ENCODE measurements at regions not wholly inside any gene's neighbourhood (a gene's known extent, or its start where the extent isn't known, plus 50 kb on each side); places are given as distances from the start of the nearest gene placed in this dataset.

DNA sequence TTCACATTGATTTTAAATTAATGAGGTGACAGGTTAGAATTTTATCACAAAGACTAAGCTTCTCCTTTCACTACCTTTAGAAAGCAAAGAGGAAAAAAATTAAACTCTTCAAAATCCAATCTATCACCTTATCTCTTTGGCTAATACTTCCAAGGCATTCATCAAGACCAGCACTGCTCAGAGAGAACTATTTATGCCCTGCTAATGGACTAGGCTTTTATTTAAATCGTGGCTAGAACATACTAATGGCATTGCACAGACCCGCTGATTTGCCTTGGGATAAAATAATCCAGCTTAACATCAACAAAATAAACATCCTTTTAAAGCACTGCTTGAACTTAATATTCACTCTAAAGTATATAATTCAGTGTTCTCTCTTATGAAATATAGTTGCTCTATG lies 880.4 kb downstream of the HACE1 start:
- Histone ChIP-seq H4K20me1 (ENCODE audit: insufficient read depth, low read length) (no peaks in the 10 kb centered on the region), H3K4me3 (replicated peaks in 1 of 3; ENCODE audit: insufficient read depth in 1 of 3, low read depth in 2 of 3, low read length in 3 of 3) (no peak overlapping the region), H2AFZ (ENCODE audit: low read length) (no peak overlapping the region), H3K27me3 (ENCODE audit: control insufficient read depth in 1 of 2, insufficient read depth in 2 of 2, low read length in 2 of 2) (no peaks in the 10 kb centered on the region), H3K4me2 (ENCODE audit: low read depth, low read length) (no peak overlapping the region), H3K36me3 (replicated peaks in 1 of 2; ENCODE audit: control insufficient read depth in 1 of 2, insufficient read depth in 2 of 2, low read length in 2 of 2) (no peaks in the 10 kb centered on the region), H3K79me2 (ENCODE audit: insufficient read depth, low read length) (no peaks in the 10 kb centered on the region), H3K9ac (ENCODE audit: insufficient read depth, low read depth, low read length) (no peak overlapping the region), H3K27ac (ENCODE audit: extremely low read length, insufficient read depth, low read length) (no peak overlapping the region), H3K4me1 (ENCODE audit: insufficient read depth, low read length) (no peaks in the 10 kb centered on the region), H3K9me3 (ENCODE audit: low read length) (no peaks in the 10 kb centered on the region)
- in situ Hi-C loops (cut with HindIII; ENCODE audit: extremely low pct_ligation_motif_present, low pct_unique_long_range_greater_than_20kb): no loop called here
- FAIRE-seq (no peak), DNase-seq (ENCODE audit: low spot score) (no peak), ATAC-seq (no peak)
- 3% methylated on average over 2 of the region's 2 CpGs for WGBS (ENCODE audit: low lambda C conversion rate)
- CTCF ChIA-PET (ENCODE audit: low intra/inter-chr PET ratio, low total read pairs): no interaction called here
- POLR2A ChIA-PET: no interaction called here
- BruUV-seq (replicated peaks): no TSS peak
- intact Hi-C loops (cut with micrococcal nuclease; ENCODE audit: unreplicated experiment): no loop called here
- TF ChIP-seq, protein P1, sequence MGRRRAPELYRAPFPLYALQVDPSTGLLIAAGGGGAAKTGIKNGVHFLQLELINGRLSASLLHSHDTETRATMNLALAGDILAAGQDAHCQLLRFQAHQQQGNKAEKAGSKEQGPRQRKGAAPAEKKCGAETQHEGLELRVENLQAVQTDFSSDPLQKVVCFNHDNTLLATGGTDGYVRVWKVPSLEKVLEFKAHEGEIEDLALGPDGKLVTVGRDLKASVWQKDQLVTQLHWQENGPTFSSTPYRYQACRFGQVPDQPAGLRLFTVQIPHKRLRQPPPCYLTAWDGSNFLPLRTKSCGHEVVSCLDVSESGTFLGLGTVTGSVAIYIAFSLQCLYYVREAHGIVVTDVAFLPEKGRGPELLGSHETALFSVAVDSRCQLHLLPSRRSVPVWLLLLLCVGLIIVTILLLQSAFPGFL (CRISPR knock-in tag; IDR thresholded peaks at IDR 0.05): no peak
- TF ChIP-seq ZNF138 (CRISPR knock-in tag; IDR thresholded peaks at IDR 0.05; ENCODE audit: low read depth): no peak
- TF ChIP-seq ZNF136 (CRISPR knock-in tag; IDR thresholded peaks at IDR 0.05; ENCODE audit: low read depth): no peak
- TF ChIP-seq NFYB (CRISPR knock-in tag; IDR thresholded peaks at IDR 0.05): no peak
- no peak for TF ChIP-seq MZF1 (CRISPR knock-in tag; IDR thresholded peaks at IDR 0.05; ENCODE audit: borderline replicate concordance)
- no peak for TF ChIP-seq NFIB (CRISPR knock-in tag; IDR thresholded peaks at IDR 0.05; ENCODE audit: borderline replicate concordance)
- no peak for TF ChIP-seq IRF2 (CRISPR knock-in tag; IDR thresholded peaks at IDR 0.05)
- no peak for TF ChIP-seq ZNF326 (CRISPR knock-in tag; IDR thresholded peaks at IDR 0.05; ENCODE audit: borderline replicate concordance)
- no peak for TF ChIP-seq ZNF720 (CRISPR knock-in tag; IDR thresholded peaks at IDR 0.05)
- TF ChIP-seq SP2 (CRISPR knock-in tag; IDR thresholded peaks at IDR 0.05): no peak
- TF ChIP-seq SNAI1 (CRISPR knock-in tag; IDR thresholded peaks at IDR 0.05; ENCODE audit: borderline replicate concordance): no peak
- TF ChIP-seq, protein P2, sequence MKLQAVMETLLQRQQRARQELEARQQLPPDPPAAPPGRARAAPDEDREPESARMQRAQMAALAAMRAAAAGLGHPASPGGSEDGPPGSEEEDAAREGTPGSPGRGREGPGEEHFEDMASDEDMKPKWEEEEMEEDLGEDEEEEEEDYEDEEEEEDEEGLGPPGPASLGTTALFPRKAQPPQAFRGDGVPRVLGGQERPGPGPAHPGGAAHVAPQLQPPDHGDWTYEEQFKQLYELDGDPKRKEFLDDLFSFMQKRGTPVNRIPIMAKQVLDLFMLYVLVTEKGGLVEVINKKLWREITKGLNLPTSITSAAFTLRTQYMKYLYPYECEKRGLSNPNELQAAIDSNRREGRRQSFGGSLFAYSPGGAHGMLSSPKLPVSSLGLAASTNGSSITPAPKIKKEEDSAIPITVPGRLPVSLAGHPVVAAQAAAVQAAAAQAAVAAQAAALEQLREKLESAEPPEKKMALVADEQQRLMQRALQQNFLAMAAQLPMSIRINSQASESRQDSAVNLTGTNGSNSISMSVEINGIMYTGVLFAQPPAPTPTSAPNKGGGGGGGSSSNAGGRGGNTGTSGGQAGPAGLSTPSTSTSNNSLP (IDR thresholded peaks at IDR 0.05; ENCODE audit: low read depth, low read length): no peak
- TF ChIP-seq ELF3 (CRISPR knock-in tag; IDR thresholded peaks at IDR 0.05): no peak
- TF ChIP-seq CCAR2 (optimal IDR thresholded peaks at IDR 0.05; ENCODE audit: low read depth, low read length): no peak
- no peak for TF ChIP-seq ARNT2 (CRISPR knock-in tag; IDR thresholded peaks at IDR 0.05; ENCODE audit: low read depth)
- no peak for TF ChIP-seq MAFF (IDR thresholded peaks at IDR 0.05; ENCODE audit: low read depth, low read length)
- no peak for TF ChIP-seq HMG20A (CRISPR knock-in tag; IDR thresholded peaks at IDR 0.05; ENCODE audit: borderline replicate concordance)
- TF ChIP-seq, protein P3, sequence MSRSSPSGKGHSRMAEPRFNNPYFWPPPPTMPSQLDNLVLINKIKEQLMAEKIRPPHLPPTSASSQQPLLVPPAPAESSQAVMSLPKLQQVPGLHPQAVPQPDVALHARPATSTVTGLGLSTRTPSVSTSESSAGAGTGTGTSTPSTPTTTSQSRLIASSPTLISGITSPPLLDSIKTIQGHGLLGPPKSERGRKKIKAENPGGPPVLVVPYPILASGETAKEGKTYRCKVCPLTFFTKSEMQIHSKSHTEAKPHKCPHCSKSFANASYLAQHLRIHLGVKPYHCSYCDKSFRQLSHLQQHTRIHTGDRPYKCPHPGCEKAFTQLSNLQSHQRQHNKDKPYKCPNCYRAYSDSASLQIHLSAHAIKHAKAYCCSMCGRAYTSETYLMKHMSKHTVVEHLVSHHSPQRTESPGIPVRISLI (CRISPR knock-in tag; IDR thresholded peaks at IDR 0.05; ENCODE audit: borderline replicate concordance): no peak
- TF ChIP-seq PRPF4 (IDR thresholded peaks at IDR 0.05; ENCODE audit: low read depth, low read length, poor library complexity, severe bottlenecking): no peak

All from HepG2 (cell line).